ENCODE measurements at regions not wholly inside any gene's neighbourhood (a gene's known extent, or its start where the extent isn't known, plus 50 kb on each side); places are given as distances from the start of the nearest gene placed in this dataset.

- no peak for TF ChIP-seq CTCF (IDR thresholded peaks at IDR 0.05)
- no peak for TF ChIP-seq POLR2A (IDR thresholded peaks at IDR 0.05)
Measured at GRCh38 chr5:126359884-126360283, 63.3 kb upstream of the GRAMD2B start.
